ENCODE measurements at regions not wholly inside any gene's neighbourhood (a gene's known extent, or its start where the extent isn't known, plus 50 kb on each side); places are given as distances from the start of the nearest gene placed in this dataset.

- no peak for TF ChIP-seq CTCF (optimal IDR thresholded peaks at IDR 0.05 in 1 of 3, IDR thresholded peaks at IDR 0.05 in 1 of 3, conservative IDR thresholded peaks at IDR 0.05 in 1 of 3; ENCODE audit: extremely low read depth in 1 of 3, insufficient read depth in 2 of 3, low read length in 3 of 3)
- no peak for TF ChIP-seq EZH2 (IDR thresholded peaks at IDR 0.05; ENCODE audit: low read length)
Measured at GRCh38 chr9:108720191-108720642, 135.6 kb downstream of the ACTL7B start.

Measured in keratinocyte (primary cell).